B cell (primary cell): ENCODE measurements at regions not wholly inside any gene's neighbourhood (a gene's known extent, or its start where the extent isn't known, plus 50 kb on each side); places are given as distances from the start of the nearest gene placed in this dataset.

ENCODE experiments used
- CTCF ChIP-seq: fragments of 200-600 bp; IDR thresholded peaks from one replicate; pipeline ENCODE4 v1.8.0; 2022; ENCODE audit warnings: antibody characterized with exemption, mild to moderate bottlenecking
- EZH2 ChIP-seq: IDR thresholded peaks from 2 replicates; pipeline ENCODE4 v1.6.1; 2012; ENCODE audit warnings: borderline replicate concordance, low read depth, mild to moderate bottlenecking, moderate library complexity, low read length; ENCODE audit not compliant: insufficient read depth, poor library complexity, severe bottlenecking

- TF ChIP-seq CTCF = no peak
- no peak for TF ChIP-seq EZH2
These were observed 89.3 kb downstream of the ZNF648 start for GRCh38 chr1:181972256-181972655.
